ENCODE measurements at regions not wholly inside any gene's neighbourhood (a gene's known extent, or its start where the extent isn't known, plus 50 kb on each side); places are given as distances from the start of the nearest gene placed in this dataset.
"Not testable (repeated sequence)": the region's sequence is repeated elsewhere in the genome, so short reads cannot be mapped to it uniquely, and the experiment has no call there.

DNA sequence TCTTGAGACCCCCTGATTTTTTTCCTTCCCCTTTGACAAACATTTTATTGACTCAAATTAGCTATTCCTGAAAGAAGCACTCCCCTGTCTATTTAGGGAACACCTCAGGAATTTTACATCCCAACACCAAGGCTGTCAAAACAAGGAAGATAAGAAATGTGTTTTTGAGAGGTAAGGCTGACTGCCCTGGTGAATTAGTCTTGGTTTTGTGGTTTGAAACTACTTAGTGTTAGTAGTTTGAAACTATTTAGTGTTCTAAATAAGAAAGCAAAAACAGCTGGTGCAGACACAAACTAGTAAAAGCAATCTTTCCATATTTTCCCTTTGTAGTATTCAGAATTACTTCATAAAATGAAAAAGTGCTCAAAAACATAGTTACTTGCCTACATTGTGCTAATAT is 120.7 kb downstream of the PCSK1 start:
- peak; percentile 33 for FAIRE-seq
- no peak for TF ChIP-seq POLR2A (IDR thresholded peaks at IDR 0.05; ENCODE audit: low read depth, low read length)
- DNase-seq (ENCODE audit: insufficient read length, low spot score): no peak

- FAIRE-seq; DNase-seq (ENCODE audit: insufficient read length, low spot score): not testable (repeated sequence)
Observed at GRCh38 chr5:96307047-96307446, 126.0 kb downstream of the PCSK1 start.

GRCh38 chr5:96302174-96302738 is 130.8 kb downstream of the PCSK1 start:
- FAIRE-seq: no peak
- no peak for TF ChIP-seq POLR2A (IDR thresholded peaks at IDR 0.05; ENCODE audit: low read depth, low read length)
- no peak for DNase-seq (ENCODE audit: insufficient read length, low spot score)

DNA sequence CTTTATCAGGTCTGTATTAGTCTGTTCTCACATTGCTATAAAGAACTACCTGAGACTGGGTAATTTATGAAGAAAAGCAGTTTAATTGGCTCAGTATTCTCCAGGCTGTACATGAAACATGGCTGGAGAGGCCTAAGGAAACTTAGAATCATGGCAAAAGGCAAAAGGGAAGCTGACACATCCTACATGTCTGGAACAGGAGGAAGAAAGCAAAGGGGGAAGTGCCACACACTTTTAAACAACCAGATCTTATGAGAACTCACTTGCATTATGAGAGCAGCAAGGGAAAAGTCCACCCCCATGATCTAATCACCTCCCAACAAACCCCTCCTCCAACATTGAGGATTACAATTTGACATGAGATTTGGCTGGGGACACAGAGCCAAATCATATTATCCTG is 132.1 kb downstream of the PCSK1 start:
- no peak for FAIRE-seq
- no peak for DNase-seq (ENCODE audit: insufficient read length, low spot score)
- no peak for TF ChIP-seq POLR2A (IDR thresholded peaks at IDR 0.05; ENCODE audit: low read depth, low read length)

DNA sequence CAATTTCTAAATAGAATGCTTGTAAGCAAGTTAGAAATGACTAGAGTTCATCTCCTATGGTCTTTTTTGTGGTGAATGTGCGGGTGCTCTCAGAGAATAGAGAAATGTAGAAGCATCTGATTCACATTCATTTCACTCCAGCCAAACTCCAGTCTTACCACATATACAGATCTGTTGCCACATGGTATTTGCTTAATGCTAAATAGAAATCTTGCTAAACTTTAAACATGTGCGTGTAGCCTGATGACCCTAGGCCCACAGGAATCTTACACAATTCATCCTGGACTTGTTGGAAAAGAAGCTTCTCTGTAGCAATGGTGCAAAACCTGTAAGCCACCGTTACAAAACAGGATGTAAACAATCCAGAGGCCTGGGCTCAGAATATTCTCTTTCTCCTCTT is 135.2 kb downstream of the PCSK1 start:
- FAIRE-seq: no peak
- DNase-seq (ENCODE audit: insufficient read length, low spot score): no peak
- TF ChIP-seq POLR2A (IDR thresholded peaks at IDR 0.05; ENCODE audit: low read depth, low read length): no peak

DNA sequence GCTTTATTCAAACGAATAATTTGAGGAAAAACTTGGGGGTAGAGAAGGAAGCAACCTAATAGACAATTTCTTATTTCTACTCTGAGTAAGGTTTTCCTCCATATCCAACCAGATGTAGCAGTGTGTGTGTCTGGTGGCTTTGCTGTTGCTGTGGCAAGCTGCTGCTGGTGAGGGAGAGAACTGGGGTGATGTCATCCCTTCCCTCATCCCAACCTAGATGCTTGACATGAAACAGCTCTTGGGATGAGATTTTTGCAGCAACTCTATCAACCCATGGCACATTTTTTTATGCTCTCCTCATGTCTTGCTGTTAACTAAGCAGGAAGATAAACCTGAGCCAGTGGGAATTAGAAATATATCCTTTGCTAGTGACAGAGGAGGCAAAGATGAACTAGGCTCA is 135.8 kb downstream of the PCSK1 start:
- TF ChIP-seq POLR2A (IDR thresholded peaks at IDR 0.05; ENCODE audit: low read depth, low read length): no peak
- no peak for DNase-seq (ENCODE audit: insufficient read length, low spot score)
- FAIRE-seq: peak; percentile 96

DNA sequence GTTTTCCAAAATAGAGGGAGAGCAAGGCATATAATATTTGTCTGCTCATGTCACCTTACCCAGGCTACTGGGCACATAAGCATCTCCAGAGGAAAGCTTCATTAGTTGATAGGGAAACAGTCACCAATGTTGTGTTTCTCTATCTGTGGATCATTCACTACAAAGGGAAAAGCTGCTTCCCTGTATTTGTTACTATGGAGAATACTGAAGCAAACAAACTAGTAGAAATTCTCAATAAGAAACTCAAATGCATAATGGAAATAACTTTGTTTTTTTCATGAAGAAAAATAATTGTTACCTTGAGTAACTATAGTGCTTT is 138.2 kb downstream of the PCSK1 start:
- FAIRE-seq (peak; percentile 23), DNase-seq (ENCODE audit: insufficient read length, low spot score) (no peak)
- no peak for TF ChIP-seq POLR2A (IDR thresholded peaks at IDR 0.05; ENCODE audit: low read depth, low read length)

DNA sequence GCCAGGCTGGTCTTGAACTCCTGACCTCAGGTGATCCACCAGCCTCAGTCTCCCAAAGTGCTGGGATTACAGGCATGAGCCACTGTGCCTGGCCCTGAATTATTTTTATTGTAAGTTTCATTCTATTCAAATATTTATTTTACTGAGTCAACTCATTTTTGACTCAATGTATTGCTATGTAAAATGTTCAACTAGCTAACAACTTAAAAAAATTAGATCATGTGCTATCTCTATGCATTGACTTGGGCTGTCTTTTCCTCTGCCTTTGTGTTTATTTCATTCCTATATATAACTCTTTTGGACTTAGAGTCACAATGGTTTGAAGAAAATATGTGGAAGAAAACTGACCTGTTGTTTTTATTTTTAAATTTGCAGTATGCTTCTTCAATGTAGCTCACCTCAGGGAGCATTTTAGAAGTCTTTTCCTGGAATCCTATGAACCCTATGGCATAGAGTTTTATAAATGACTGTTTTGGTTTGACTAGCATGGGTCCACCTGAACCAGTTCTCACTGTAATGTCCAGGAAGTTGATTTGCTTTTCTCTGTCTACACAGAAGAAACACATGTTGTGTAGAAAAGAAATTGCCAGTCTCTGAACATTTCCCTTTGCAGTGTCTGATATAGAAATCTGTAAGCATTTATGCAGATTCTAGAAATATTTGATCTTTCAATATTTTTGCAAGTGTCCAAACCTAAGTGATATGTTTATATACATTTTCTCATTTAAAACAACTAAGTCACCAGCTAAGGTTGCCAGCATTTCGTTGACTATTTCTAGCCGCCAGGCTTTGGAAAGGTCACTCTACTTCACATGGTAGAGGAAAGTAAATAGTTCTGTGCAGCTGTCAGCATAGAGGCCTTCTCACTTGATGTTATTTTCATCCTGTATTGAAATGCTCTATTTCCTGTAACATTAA is 138.8 kb downstream of the PCSK1 start:
- DNase-seq (ENCODE audit: insufficient read length, low spot score) (no peak), FAIRE-seq (peak; percentile 11)
- no peak for TF ChIP-seq POLR2A (IDR thresholded peaks at IDR 0.05; ENCODE audit: low read depth, low read length)

- FAIRE-seq (no peak), DNase-seq (ENCODE audit: insufficient read length, low spot score) (no peak)
- TF ChIP-seq POLR2A (IDR thresholded peaks at IDR 0.05; ENCODE audit: low read depth, low read length): no peak
Observed at GRCh38 chr5:96292582-96293247, 140.3 kb downstream of the PCSK1 start.

DNA sequence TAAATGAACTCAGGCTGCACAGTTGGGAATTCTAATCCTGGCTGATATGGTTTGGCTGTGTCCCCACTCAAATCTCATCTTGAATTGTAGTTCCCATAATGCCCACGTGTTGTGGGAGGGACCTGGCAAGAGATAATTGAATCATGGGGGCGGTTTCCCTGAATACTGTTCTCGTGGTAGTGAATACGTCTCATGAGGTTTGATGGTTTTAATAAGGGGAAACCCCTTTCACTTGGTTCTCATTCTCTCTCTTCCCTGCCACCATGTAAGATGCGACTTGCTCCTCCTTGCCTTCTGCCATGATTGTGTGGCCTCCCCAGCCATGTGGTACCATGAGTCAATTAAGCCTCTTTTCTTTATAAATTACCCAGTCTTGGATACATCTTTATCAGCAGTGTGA is 143.8 kb downstream of the PCSK1 start:
- FAIRE-seq; DNase-seq (ENCODE audit: insufficient read length, low spot score): not testable (repeated sequence)

- DNase-seq (ENCODE audit: insufficient read length, low spot score) (no peak), FAIRE-seq (no peak)
- TF ChIP-seq POLR2A (IDR thresholded peaks at IDR 0.05; ENCODE audit: low read depth, low read length): no peak
Observed at GRCh38 chr5:96288845-96289185, 144.2 kb downstream of the PCSK1 start.

DNA sequence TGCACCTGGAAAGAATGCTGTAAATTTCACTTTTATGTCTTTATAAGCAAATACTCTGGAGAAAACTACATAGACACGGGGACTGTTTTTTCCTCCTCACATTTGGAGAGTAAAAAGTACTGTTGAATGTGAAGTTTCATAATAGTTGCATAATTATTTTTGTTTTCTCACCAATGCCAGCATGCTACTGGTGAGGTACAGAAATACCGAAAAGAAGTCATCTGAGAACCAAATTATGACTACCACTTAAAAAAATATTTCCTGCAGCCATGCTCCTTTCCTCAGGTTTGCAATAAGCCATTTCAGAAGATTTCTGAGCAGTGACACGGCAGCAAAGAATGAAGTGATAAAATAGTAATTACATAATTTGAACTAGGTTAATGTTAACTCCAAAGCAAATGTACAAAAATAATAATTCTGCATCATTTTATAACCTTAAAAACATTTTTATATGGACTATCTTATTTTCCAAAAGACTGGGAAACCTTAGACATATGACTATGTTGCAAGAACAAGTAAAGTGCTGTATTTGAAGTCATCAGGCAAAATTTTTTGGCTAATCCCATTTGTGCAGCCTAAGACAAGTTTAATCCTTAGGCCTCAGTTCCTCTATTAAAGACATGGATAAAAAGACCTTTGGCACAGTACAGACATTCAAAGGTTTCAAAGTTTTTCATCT is 144.7 kb downstream of the PCSK1 start:
- FAIRE-seq: peak; percentile 67
- no peak for DNase-seq (ENCODE audit: insufficient read length, low spot score)
- TF ChIP-seq POLR2A (IDR thresholded peaks at IDR 0.05; ENCODE audit: low read depth, low read length): no peak

DNA sequence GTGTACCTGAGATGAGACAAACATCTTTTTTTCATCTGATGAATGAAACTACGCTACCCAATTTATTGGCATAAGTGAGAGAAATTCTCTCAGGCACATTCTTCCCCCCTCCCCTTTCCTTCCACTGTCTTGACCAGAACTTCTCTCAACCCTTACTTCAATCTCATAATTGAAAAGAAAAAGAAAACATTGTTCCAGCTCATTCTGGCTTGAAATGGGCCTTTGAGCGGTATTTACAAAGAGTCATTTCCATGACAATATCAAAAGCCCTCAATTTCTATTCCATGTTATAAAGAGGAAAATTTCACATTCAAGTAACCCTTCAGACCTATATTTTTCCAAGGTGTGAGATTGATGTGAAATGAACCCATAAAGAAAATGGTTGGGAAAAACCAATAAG is 145.9 kb downstream of the PCSK1 start:
- DNase-seq (ENCODE audit: insufficient read length, low spot score) (no peak), FAIRE-seq (no peak)
- TF ChIP-seq POLR2A (IDR thresholded peaks at IDR 0.05; ENCODE audit: low read depth, low read length): no peak

DNA sequence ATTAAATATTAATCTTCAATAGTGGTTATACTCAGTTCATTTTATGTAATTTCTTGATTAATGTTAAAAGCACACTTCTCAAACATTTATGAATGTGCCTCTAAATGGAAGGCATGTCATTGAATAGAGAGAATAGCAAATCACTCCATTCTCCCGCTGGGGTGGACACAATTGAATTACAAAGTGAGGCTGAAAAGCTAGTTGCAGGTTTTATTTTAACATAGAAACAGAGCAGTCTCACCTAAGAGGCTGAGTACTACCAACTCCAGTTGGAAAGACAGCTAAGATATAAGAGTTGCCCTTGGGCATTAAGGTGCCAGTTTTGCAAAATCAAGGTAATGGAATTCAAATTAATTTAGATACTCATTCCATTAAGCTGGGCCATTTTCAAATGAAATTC is 147.2 kb downstream of the PCSK1 start:
- FAIRE-seq (no peak), DNase-seq (ENCODE audit: insufficient read length, low spot score) (no peak)
- TF ChIP-seq POLR2A (IDR thresholded peaks at IDR 0.05; ENCODE audit: low read depth, low read length): no peak
